Brain pericyte (primary cell): ENCODE measurements at regions not wholly inside any gene's neighbourhood (a gene's known extent, or its start where the extent isn't known, plus 50 kb on each side); places are given as distances from the start of the nearest gene placed in this dataset.
"Not testable (repeated sequence)": the region's sequence is repeated elsewhere in the genome, so short reads cannot be mapped to it uniquely, and the experiment has no call there.

Experiments
- DNase-seq: peaks from one replicate; pipeline ENCODE4 v3.0.0-alpha.2; 2012; ENCODE audit warnings: low read depth, low spot score

DNA sequence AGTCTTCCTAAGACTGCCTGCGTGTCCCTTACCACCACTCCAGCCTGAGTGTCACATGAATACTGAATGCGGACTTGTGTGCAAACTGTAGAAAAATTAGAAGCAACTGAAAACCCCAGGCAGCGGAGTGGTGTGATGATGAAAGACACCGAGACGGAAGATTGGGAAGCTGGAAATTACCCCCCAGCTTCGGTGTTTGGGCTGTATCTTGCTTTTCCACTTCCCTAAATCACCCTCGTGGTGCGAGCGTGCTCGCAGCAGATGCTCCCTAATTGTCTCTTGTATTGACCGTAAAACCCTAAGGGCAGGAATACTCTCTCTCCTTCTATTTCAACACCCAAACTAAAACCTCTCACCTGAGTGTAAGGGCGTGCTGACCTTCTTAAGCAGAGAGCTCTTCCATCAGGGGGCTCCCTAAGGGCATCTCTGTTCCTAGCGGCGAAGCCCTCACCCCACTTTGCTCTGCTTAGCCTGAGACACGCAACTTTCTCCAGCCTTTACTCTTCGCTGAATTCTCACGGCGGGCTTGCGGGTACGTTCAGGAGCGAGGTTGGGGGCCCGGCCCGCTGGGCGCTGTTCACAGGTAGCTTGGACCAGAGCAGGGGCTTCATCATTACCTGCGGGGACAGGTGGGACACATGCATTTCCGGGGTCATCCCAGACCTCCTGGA is 62.4 kb downstream of the CRYBB2 start:
- no peak for DNase-seq

DNA sequence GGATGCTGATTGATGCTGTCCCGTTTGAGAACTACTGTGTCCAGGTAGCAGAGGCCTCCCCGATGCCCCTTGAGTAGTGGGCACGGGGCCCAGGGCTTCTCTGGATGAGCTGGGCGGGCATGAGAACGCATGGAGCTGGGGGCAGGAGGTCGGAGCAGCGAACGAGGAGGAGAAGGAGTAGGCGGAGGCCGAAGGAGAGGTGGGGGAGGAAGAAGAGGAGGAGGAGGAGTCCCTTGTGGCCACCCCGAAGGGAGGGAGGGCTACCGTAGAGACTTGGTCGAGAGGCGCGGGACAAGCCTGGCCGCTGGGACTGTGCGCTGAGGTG is 62.9 kb downstream of the CRYBB2 start:
- no peak for DNase-seq

DNA sequence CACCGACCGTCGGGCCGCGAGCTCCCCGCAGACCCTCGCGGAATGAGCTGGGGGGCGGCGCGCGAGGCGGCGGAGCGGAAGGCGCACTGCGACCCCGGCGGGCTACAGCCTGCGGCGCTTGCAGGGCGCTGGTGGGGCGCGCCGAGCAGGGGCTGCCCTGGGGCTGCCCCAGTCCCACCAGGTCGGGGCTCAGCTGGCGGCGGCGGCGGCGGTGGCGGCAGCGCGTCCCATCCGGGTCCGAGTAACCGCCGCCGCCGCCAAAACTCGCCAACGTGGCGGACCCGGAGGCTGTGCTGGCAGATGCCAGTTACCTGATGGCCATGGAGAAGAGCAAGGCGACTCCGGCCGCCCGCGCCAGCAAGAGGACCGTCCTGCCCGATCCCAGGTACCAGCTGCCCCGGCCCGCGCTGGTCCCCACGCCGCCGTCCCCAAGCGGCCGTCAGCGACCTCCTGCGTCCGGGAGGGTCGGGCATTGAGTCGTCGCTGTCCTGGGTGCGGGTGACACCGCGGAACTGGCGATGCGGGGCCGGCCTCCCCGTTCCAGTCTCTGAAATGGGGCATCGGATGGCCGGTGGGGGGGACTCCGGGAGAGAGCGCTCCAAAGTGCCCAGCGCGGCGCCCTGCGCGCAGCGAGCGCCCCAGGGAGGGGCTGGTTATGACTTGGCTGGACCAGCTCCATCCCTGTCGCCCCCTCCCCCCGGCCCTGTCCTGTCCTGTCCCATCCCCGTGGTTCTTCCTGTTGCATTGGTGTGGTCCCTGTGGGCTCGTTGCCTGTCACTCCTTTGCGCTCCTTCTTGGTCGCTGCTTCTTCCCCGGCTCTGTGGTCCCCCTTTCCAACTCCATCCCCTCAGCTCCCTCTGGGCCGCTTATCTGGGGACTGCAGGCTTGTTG is 63.5 kb downstream of the CRYBB2 start:
- no peak for DNase-seq

- DNase-seq: not testable (repeated sequence)
These were observed 69.0 kb downstream of the CRYBB2 start for GRCh38 chr22:25288481-25288880.

- not testable (repeated sequence) for DNase-seq
These were observed 82.5 kb downstream of the CRYBB2 start for GRCh38 chr22:25301912-25302311.

GRCh38 chr22:25309586-25309985 is 90.1 kb downstream of the CRYBB2 start:
- not testable (repeated sequence) for DNase-seq

GRCh38 chr22:25311924-25312323 is 92.5 kb downstream of the CRYBB2 start:
- not testable (repeated sequence) for DNase-seq

DNA sequence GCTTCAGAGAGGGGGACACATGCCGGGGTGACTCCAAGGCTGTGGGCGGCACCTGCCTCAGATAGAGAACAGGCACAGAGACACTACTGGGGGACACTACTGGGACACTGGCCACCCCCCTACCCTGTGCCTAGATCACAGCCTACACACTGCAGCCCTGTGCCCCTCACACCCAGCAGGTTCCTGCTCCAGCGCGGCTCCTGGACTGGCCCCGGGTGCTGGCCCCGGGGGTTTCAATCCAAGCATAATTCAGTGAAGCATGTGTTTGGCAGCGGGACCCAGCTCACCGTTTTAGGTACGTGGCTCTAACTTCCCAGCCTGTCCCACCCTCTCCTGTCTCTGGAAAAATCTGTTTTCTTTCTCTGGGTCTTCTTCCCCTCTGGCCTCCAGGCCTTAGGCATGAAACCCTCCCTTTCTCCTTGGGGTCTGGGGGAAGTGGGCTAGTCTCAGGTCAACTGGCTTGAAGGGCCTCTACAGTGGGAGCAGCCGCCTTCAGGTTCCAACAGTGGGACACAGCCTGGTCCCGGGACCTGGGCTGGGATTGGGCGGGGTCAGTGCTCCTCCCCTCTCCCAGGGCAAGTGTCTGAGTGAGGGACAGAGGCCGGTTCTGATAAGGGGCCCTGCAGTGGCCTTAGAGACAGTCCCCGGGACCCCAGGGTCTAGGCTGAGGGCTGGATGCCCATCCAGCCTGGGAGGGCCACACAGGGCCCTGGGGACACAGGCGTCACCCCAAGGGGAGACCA is 98.8 kb downstream of the CRYBB2 start:
- no peak for DNase-seq

- DNase-seq: no peak
These were observed 107.7 kb downstream of the CRYBB2 start for GRCh38 chr22:25327018-25327755.

DNA sequence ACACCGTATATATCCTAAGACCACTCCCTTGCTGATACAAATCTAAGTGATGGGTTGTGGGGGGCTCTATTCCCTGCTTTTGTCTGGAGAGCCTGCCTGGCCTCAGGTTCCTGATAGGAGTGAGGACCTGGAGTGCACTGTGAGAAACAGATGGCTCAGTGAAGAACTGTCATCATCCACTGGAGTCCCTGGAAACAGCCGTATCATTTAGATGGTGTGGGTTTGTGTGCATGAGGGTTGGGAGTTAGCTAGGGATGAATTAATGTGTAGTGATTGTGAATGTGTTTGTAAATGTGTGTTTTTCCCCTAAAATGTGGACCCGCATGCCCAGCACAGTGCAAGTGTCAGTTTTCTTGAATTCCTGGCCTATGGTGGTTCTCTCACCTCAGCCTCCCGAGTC is 111.6 kb downstream of the CRYBB2 start:
- DNase-seq: no peak

DNA sequence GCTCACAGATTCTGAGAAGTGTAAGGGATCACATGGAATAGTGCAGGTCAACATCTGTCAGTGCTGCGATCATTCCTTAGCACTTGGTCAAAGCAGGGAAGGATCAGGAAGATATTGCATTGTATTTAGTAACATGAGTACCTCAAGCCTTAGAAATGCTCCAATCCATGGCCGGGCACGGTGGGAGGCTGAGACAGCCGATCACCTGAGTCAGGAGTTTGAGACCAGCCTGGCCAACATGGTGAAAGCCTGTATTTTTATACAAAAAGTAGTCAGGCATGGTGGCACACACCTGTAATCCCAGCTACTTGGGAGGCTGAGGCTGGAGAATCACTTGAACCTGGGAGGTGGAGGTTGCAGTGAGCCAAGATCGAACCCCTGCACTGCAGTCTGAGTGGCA is 112.5 kb downstream of the CRYBB2 start:
- not testable (repeated sequence) for DNase-seq

GRCh38 chr22:25332386-25332785 is 112.9 kb downstream of the CRYBB2 start:
- DNase-seq: no peak

- DNase-seq: no peak
These were observed 114.7 kb downstream of the CRYBB2 start for GRCh38 chr22:25334162-25334490.

GRCh38 chr22:25334631-25335030 is 115.2 kb downstream of the CRYBB2 start:
- DNase-seq: not testable (repeated sequence)

DNA sequence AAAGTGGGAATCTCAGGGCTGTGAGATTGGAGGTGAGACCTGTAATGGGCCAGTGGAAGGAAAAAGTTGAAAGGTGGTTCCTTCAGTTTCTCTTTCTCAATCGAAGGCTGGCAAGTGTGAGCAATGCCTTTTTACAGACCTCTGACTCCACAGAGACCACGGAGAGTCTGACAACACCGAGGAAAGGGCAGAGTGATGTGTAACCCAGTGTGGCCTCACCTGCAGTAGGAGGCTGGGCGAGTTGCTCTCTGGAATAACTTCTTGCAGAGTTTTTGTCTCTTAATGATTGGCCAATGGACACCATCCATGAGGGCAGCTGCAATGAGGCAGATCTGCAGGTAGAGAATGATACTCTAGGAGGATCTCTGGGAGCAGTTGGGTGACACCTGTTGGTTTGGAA is 115.8 kb downstream of the CRYBB2 start:
- not testable (repeated sequence) for DNase-seq

DNA sequence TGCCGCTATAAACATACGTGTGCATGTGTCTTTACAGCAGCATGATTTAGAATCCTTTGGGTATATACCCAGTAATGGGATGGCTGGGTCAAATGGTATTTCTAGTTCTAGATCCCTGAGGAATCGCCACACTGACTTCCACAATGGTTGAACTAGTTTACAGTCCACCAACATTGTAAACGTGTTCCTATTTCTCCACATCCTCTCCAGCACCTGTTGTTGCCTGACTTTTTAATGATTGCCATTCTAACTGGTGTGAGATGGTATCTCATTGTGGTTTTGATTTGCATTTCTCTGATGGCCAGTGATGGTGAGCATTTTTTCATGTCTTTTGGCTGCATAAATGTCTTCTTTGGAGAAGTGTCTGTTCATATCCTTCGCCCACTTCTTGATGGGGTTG is 121.1 kb downstream of the CRYBB2 start:
- DNase-seq: not testable (repeated sequence)

- not testable (repeated sequence) for DNase-seq
These were observed 124.9 kb downstream of the CRYBB2 start for GRCh38 chr22:25344366-25344765.

- DNase-seq: no peak
These were observed 127.7 kb downstream of the CRYBB2 start for GRCh38 chr22:25346859-25347751.

- DNase-seq: no peak
These were observed 128.3 kb downstream of the CRYBB2 start for GRCh38 chr22:25347752-25348102.

DNA sequence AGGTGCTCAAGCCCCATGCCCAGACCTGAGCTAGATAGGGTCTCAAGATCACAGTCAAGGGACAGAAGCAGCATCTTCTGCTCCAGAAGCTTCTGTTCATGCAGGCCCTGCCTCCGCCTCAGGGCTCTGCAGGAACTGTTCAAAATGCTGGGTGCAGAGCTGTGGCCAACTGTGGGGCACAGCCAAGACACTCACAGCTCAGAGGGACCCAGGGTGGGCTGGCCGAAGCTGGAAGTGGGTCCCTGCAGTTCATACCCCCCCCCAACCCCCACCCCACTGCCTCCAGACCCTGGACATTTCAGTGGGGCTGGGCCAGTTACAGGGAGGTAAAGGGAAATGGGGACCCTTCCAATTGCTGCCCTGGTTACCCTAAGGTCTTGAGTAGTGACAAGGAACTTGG is 129.0 kb downstream of the CRYBB2 start:
- no peak for DNase-seq

DNA sequence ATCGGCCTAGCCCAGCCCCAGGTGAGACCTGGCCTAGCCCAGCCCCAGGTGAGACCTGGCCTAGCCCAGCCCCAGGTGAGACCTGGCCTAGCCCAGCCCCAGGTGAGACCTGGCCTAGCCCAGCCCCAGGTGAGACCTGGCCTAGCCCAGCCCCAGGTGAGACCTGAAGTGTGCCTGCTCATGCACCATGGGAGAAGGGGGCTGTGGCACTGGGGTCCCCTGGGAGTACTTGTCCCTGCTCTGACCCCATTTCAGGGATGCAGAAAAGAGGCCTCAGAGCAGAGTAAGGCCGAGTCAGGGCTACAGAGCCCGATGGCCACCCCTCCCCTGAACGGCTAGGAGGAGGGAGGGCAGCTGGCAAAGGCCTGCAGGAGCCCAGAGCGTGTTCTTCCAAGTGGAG is 129.6 kb downstream of the CRYBB2 start:
- not testable (repeated sequence) for DNase-seq
